HG03439 (cell line): ENCODE measurements at regions not wholly inside any gene's neighbourhood (a gene's known extent, or its start where the extent isn't known, plus 50 kb on each side); places are given as distances from the start of the nearest gene placed in this dataset.
"Not testable (repeated sequence)": the region's sequence is repeated elsewhere in the genome, so short reads cannot be mapped to it uniquely, and the experiment has no call there.

ENCODE experiments used
- ATAC-seq: cut with Tn5 transposase; IDR thresholded peaks from one replicate; pipeline ENCODE4 v1.9.1; 2021; ENCODE audit warnings: mild to moderate bottlenecking, moderate library complexity; ENCODE audit not compliant: unreplicated experiment

- no peak for ATAC-seq
These were observed 433.8 kb upstream of the NRSN1 start for GRCh38 chr6:23692184-23692583.

GRCh38 chr6:23696992-23697391 lies 429.0 kb upstream of the NRSN1 start:
- no peak for ATAC-seq

GRCh38 chr6:23704479-23705052 lies 421.4 kb upstream of the NRSN1 start:
- no peak for ATAC-seq

- no peak for ATAC-seq
These were observed 420.3 kb upstream of the NRSN1 start for GRCh38 chr6:23705697-23706096.

- ATAC-seq = no peak
These were observed 413.3 kb upstream of the NRSN1 start for GRCh38 chr6:23712756-23713155.

- no peak for ATAC-seq
These were observed 412.8 kb upstream of the NRSN1 start for GRCh38 chr6:23713211-23713610.

GRCh38 chr6:23728707-23729106 lies 397.3 kb upstream of the NRSN1 start:
- no peak for ATAC-seq

GRCh38 chr6:23731609-23732008 lies 394.4 kb upstream of the NRSN1 start:
- no peak for ATAC-seq

GRCh38 chr6:23732521-23732920 lies 393.5 kb upstream of the NRSN1 start:
- ATAC-seq = no peak

GRCh38 chr6:23735151-23735550 lies 390.9 kb upstream of the NRSN1 start:
- ATAC-seq = no peak

- no peak for ATAC-seq
These were observed 389.4 kb upstream of the NRSN1 start for GRCh38 chr6:23736577-23736976.

- no peak for ATAC-seq
These were observed 378.8 kb upstream of the NRSN1 start for GRCh38 chr6:23747239-23747638.

- no peak for ATAC-seq
These were observed 373.6 kb upstream of the NRSN1 start for GRCh38 chr6:23752414-23752813.

GRCh38 chr6:23754197-23754596 lies 371.8 kb upstream of the NRSN1 start:
- no peak for ATAC-seq

GRCh38 chr6:23775127-23775526 lies 350.9 kb upstream of the NRSN1 start:
- ATAC-seq = no peak

GRCh38 chr6:23783901-23784300 lies 342.1 kb upstream of the NRSN1 start:
- no peak for ATAC-seq

GRCh38 chr6:23784301-23784919 lies 341.6 kb upstream of the NRSN1 start:
- ATAC-seq = no peak

GRCh38 chr6:23790756-23791155 lies 335.3 kb upstream of the NRSN1 start:
- no peak for ATAC-seq

- no peak for ATAC-seq
These were observed 329.0 kb upstream of the NRSN1 start for GRCh38 chr6:23797041-23797440.

- ATAC-seq = not testable (repeated sequence)
These were observed 321.7 kb upstream of the NRSN1 start for GRCh38 chr6:23804289-23804688.

GRCh38 chr6:23821141-23821540 lies 304.9 kb upstream of the NRSN1 start:
- not testable (repeated sequence) for ATAC-seq

GRCh38 chr6:23823421-23823820 lies 302.6 kb upstream of the NRSN1 start:
- ATAC-seq = no peak

- no peak for ATAC-seq
These were observed 299.4 kb upstream of the NRSN1 start for GRCh38 chr6:23826572-23826971.
